Adrenal gland (tissue), 5 donors: ENCODE measurements at regions not wholly inside any gene's neighbourhood (a gene's known extent, or its start where the extent isn't known, plus 50 kb on each side); places are given as distances from the start of the nearest gene placed in this dataset.

Source experiments
- POLR2A ChIP-seq, 2 donors: fragments of 450-650 bp; IDR thresholded peaks; one replicate each; pipeline ENCODE4 v1.6.1; 2017; ENCODE audit warnings: antibody characterized with exemption in 2 of 2, mild to moderate bottlenecking in 2 of 2, moderate library complexity in 1 of 2
- TF ChIP-seq, protein P1 (sequence below), 6 experiments: fragments of 450-650 bp in 4 of 6; fragments of 200-600 bp in 2 of 6; sonication (generic) in 1 of 6; IDR thresholded peaks; 1 replicate in 5 of 6; 2 replicates in 1 of 6; pipeline versions ENCODE4 v1.5.1 to v1.8.0; 2016 to 2021; ENCODE audit warnings: antibody characterized with exemption in 6 of 6, mild to moderate bottlenecking in 2 of 6, moderate library complexity in 1 of 6
- donor health status: DM: no; HTN: no; CAD: no.

DNA sequence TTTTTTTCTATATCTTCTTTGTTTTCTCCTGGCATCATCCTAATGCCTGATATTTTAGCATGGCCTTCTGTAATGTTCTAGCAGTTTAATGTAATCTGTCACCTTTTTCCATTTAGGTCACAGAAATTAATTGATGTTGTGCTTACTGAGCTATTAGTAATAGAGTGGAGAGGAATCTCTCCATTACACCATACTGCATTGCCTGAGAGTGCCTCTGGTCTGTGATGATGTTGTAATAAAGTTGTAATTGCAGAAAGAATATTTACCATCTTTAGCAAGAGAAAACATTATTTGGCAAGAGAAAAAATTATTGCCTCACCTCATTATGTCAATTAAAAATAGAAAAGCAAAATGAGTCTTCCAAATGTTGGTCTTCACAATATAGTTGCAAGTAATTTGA is 213.2 kb downstream of the KCNJ3 start:
- TF ChIP-seq, protein P1, sequence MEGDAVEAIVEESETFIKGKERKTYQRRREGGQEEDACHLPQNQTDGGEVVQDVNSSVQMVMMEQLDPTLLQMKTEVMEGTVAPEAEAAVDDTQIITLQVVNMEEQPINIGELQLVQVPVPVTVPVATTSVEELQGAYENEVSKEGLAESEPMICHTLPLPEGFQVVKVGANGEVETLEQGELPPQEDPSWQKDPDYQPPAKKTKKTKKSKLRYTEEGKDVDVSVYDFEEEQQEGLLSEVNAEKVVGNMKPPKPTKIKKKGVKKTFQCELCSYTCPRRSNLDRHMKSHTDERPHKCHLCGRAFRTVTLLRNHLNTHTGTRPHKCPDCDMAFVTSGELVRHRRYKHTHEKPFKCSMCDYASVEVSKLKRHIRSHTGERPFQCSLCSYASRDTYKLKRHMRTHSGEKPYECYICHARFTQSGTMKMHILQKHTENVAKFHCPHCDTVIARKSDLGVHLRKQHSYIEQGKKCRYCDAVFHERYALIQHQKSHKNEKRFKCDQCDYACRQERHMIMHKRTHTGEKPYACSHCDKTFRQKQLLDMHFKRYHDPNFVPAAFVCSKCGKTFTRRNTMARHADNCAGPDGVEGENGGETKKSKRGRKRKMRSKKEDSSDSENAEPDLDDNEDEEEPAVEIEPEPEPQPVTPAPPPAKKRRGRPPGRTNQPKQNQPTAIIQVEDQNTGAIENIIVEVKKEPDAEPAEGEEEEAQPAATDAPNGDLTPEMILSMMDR (IDR thresholded peaks at IDR 0.05) = no peak
- no peak for TF ChIP-seq POLR2A (IDR thresholded peaks at IDR 0.05)
